Heart right ventricle (tissue), 16 donors: ENCODE measurements at regions not wholly inside any gene's neighbourhood (a gene's known extent, or its start where the extent isn't known, plus 50 kb on each side); places are given as distances from the start of the nearest gene placed in this dataset.

Experiments
- ATAC-seq, 8 donors: fragments of 200-7000 bp; cut with Tn5 transposase; one replicate each; pipeline ENCODE4 v1.9.1; 2020; ENCODE audit warnings: mild to moderate bottlenecking in 8 of 8, moderate library complexity in 8 of 8, moderate number of reproducible peaks in 1 of 8
- DNase-seq, 2 donors: peaks; one replicate each; pipeline ENCODE4 v3.0.0-alpha.2; 2020
- H3K27ac ChIP-seq, 10 donors: fragments of 200-600 bp; sonication (generic) in 2 of 10; one replicate each; pipeline versions ENCODE4 v1.5.0 to v1.8.0; 2020 to 2022; ENCODE audit warnings: mild to moderate bottlenecking in 3 of 10
- H3K27me3 ChIP-seq, 7 donors: fragments of 200-600 bp; one replicate each; pipeline ENCODE4 v1.8.0; 2021 to 2022; ENCODE audit warnings: mild to moderate bottlenecking in 2 of 7
- H3K36me3 ChIP-seq, 9 donors: fragments of 200-600 bp; sonication (generic) in 1 of 9; one replicate each; pipeline versions ENCODE4 v1.5.0 to v1.8.0; 2020 to 2022; ENCODE audit warnings: mild to moderate bottlenecking in 2 of 9
- H3K4me1 ChIP-seq, 9 donors: fragments of 200-600 bp; sonication (generic) in 1 of 9; one replicate each; pipeline versions ENCODE4 v1.5.0 to v1.8.0; 2020 to 2022; ENCODE audit warnings: mild to moderate bottlenecking in 4 of 9
- H3K4me3 ChIP-seq, 10 donors: fragments of 200-600 bp; sonication (generic) in 2 of 10; one replicate each; pipeline versions ENCODE4 v1.5.0 to v1.8.0; 2020 to 2022; ENCODE audit warnings: mild to moderate bottlenecking in 7 of 10, moderate library complexity in 2 of 10
- H3K9me3 ChIP-seq, 11 donors: fragments of 200-600 bp in 10 of 11; sonication (generic) in 2 of 11; one replicate each; pipeline versions ENCODE4 v1.5.0 to v1.8.0; 2013 to 2022; ENCODE audit warnings: mild to moderate bottlenecking in 2 of 11, control low read depth in 1 of 11, moderate library complexity in 1 of 11
- CTCF ChIP-seq, 9 donors: fragments of 200-600 bp; sonication (generic) in 2 of 9; IDR thresholded peaks; one replicate each; pipeline versions ENCODE4 v1.5.0 to v1.8.0; 2021 to 2022; ENCODE audit warnings: antibody characterized with exemption in 9 of 9, mild to moderate bottlenecking in 5 of 9, moderate library complexity in 1 of 9
- WGBS, 2 donors: extraction: QIAGEN DNeasy Blood & Tissue Kit; methylation state at CpG; one replicate each; pipeline ENCODE4 v1.1.7; 2013; ENCODE audit warnings: inconsistent platforms in 1 of 2; 5-methylcytosine and 5-hydroxymethylcytosine counted together
- intact Hi-C, 10 donors: fragments of 100-400 bp; cut with DNase I; formaldehyde crosslinking; loops; one replicate each; pipeline versions ENCODE4 v1.11.1 to v1.14.2; 2022
- donor health status: Arrhythmogenic right ventricular cardiomyopathy.
- donor health status: ischemic (EF 13 %, LVEDD 7.1; RV severe dilation, severe dysfunction).
- donor health status: healthy with polysubstance abuse.
- donor health status: DM: no; HTN: yes; CAD: no.
- donor health status: DM: no; HTN: no; CAD: no.
- donor health status: ischemic (EF 25% LVEDD 6.9; RV normal size, moderate dysfunction).
- donor health status: ischemic (EF 25% LVEDD 5.7; RV mildly dilated, moderate dysfunction).
- donor health status: healthy.
- donor health status: DM: yes; HTN: yes; CAD: no.
- donor health status: Ischemic cardiomyopathy.
- donor health status: ischemic (EF 35%, LVEDD 5.7; RV mildly dilated, moderate dysfunction).
- donor health status: nonischemic (EF 11% LVEDD 7.7; RV severe dilation, severe dysfunction).
- donor health status: DM: yes; HTN: yes; CAD: no.
- donor health status: PGD.
- donor health status: ischemic (EF 29% LVEDD 5.4; RV normal size, mild dysfunction).
- donor health status: nonischemic (EF 23%, LVEDD 6.1; RV moderate dilation, normal function).

- Histone ChIP-seq H3K36me3 (no peaks in the 10 kb centered on the region), H3K9me3 (no peaks in the 10 kb centered on the region), H3K4me1 (no peaks in the 10 kb centered on the region), H3K4me3 (no peak overlapping the region), H3K27ac (no peak overlapping the region), H3K27me3 (peaks cover 0 to 20% (median 1%) of the 10 kb centered on the region in 7 donors)
- WGBS, 2 donors: 56 to 65% methylated on average over 20 of the region's 20 CpGs
- intact Hi-C loops: no loop called here
- DNase-seq (no peak), ATAC-seq (peak in 4 of 8 donors; percentile 22 to 64 (median 28))
- peak in 5 of 9 donors; percentile 14 to 35 (median 22) for TF ChIP-seq CTCF (IDR thresholded peaks at IDR 0.05)
These were observed 50.9 kb upstream of the TPM4 start for GRCh38 chr19:16025108-16026101.

GRCh38 chr19:16026131-16026530 is 50.2 kb upstream of the TPM4 start:
- DNase-seq (no peak), ATAC-seq (no peak)
- intact Hi-C loops: no loop called here
- Histone ChIP-seq H3K9me3 (no peaks in the 10 kb centered on the region), H3K4me3 (no peak overlapping the region), H3K27me3 (peaks cover 0 to 20% (median 0%) of the 10 kb centered on the region in 7 donors), H3K4me1 (no peaks in the 10 kb centered on the region), H3K27ac (no peak overlapping the region), H3K36me3 (no peaks in the 10 kb centered on the region)
- TF ChIP-seq CTCF (IDR thresholded peaks at IDR 0.05): no peak
- 84 to 88% methylated on average over 19 of the region's 19 CpGs for WGBS, 2 donors
